HCT116 (cell line): ENCODE measurements at regions not wholly inside any gene's neighbourhood (a gene's known extent, or its start where the extent isn't known, plus 50 kb on each side); places are given as distances from the start of the nearest gene placed in this dataset.

Experiments
- ATAC-seq: fragments of 200-7000 bp; cut with Tn5 transposase; 2 replicates; pipeline ENCODE4 v1.9.1; 2020; ENCODE audit warnings: mild to moderate bottlenecking, moderate library complexity
- BruUV-seq: library from RNA; stranded (reverse); fragments of 400-500 nt; replicated peaks from 2 replicates; lab custom pipeline; 2021; lab: Mats Ljungman, UMichigan
- CTCF ChIA-PET: fragments of 300-600 bp; sonication (Branson Sonifier 250); formaldehyde crosslinking; loops from one replicate; lab custom pipeline; 2021; ENCODE audit warnings: antibody characterized with exemption; lab: Charles Lee
- POLR2A ChIA-PET: fragments of 300-600, 350-600 bp; sonication (Branson Sonifier 250); formaldehyde crosslinking; loops from one replicate; lab custom pipeline; 2021; ENCODE audit warnings: antibody characterized with exemption; lab: Charles Lee
- RAD21 ChIA-PET, 2 experiments: fragments of 300-600 bp; sonication (Branson Sonifier 250); formaldehyde crosslinking; loops; one replicate each; lab custom pipeline; 2023; ENCODE audit warnings: low total read pairs in 2 of 2; ENCODE audit not compliant: uncharacterized antibody in 2 of 2, unreplicated experiment in 2 of 2, low non-redundant PET in 1 of 2; lab: Charles Lee
- DNase-seq: peaks from one replicate; pipeline ENCODE4 v3.0.0-alpha.2; 2010; ENCODE audit warnings: low read depth, low spot score
- H2AFZ ChIP-seq: fragments of 200-600 bp; shearing (Covaris generic), sonication (generic); 2 replicates; pipeline ENCODE4 v1.6.1; 2017; ENCODE audit warnings: low read depth, mixed run types, mixed read lengths, antibody characterized with exemption, low read length; ENCODE audit not compliant: poor library complexity, severe bottlenecking
- H3K27ac ChIP-seq: 2 replicates; pipeline ENCODE4 v1.5.1; 2012; ENCODE audit warnings: low read depth, low read length
- H3K27me3 ChIP-seq: fragments of 200-600 bp; sonication (generic); 2 replicates; pipeline ENCODE4 v1.6.1; 2016; ENCODE audit warnings: mixed run types, low read length, mixed read lengths; ENCODE audit not compliant: insufficient read depth
- H3K36me3 ChIP-seq, 2 experiments: fragments of 200-500 bp in 1 of 2; fragments of 200-600 bp in 1 of 2; sonication (Bioruptor generic) in 1 of 2; sonication (generic) in 1 of 2; 2 replicates each; pipeline versions ENCODE4 v1.5.1 to v1.6.1; 2014 to 2016; ENCODE audit warnings: low read length in 2 of 2, inconsistent platforms in 1 of 2, mixed read lengths in 1 of 2, mixed run types in 1 of 2; ENCODE audit not compliant: insufficient read depth in 2 of 2, control insufficient read depth in 1 of 2
- H3K4me1 ChIP-seq, 2 experiments: fragments of 200-600 bp in 1 of 2; sonication (generic) in 1 of 2; 2 replicates each; pipeline versions ENCODE4 v1.5.1 to v1.6.1; 2012 to 2017; ENCODE audit warnings: low read length in 2 of 2, inconsistent platforms in 1 of 2, mild to moderate bottlenecking in 1 of 2, mixed read lengths in 1 of 2, mixed run types in 1 of 2, moderate library complexity in 1 of 2; ENCODE audit not compliant: insufficient read depth in 2 of 2, control insufficient read depth in 1 of 2
- H3K4me2 ChIP-seq: fragments of 200-600 bp; sonication (generic); 2 replicates; pipeline ENCODE4 v1.6.1; 2017; ENCODE audit warnings: mixed run types, low read length, mixed read lengths
- H3K4me3 ChIP-seq, 2 experiments: fragments of 200-600 bp in 1 of 2; sonication (generic) in 1 of 2; replicated peaks in 1 of 2; 2 replicates each; pipeline ENCODE4 v1.5.1; 2011 to 2016; ENCODE audit warnings: low read length in 2 of 2, control low read depth in 1 of 2, low read depth in 1 of 2, mild to moderate bottlenecking in 1 of 2, mixed read lengths in 1 of 2, mixed run types in 1 of 2
- H3K79me2 ChIP-seq: fragments of 200-600 bp; sonication (generic); 2 replicates; pipeline ENCODE4 v1.6.1; 2017; ENCODE audit warnings: mild to moderate bottlenecking, mixed run types, low read length, moderate library complexity, mixed read lengths; ENCODE audit not compliant: insufficient read depth
- H3K9ac ChIP-seq: fragments of 200-600 bp; sonication (generic); 2 replicates; pipeline ENCODE4 v1.6.1; 2016; ENCODE audit warnings: low read length, mixed read lengths
- H3K9me2 ChIP-seq: fragments of 200-600 bp; sonication (generic), shearing (Covaris generic); 2 replicates; pipeline ENCODE4 v1.6.1; 2017; ENCODE audit warnings: mixed run types, mild to moderate bottlenecking, moderate library complexity; ENCODE audit not compliant: insufficient read depth
- H3K9me3 ChIP-seq, 2 experiments: fragments of 200-500 bp in 1 of 2; fragments of 200-600 bp in 1 of 2; sonication (Bioruptor generic) in 1 of 2; sonication (generic) in 1 of 2; 2 replicates each; pipeline ENCODE4 v1.6.1; 2014 to 2017; ENCODE audit warnings: low read length in 2 of 2, mixed read lengths in 2 of 2, inconsistent platforms in 1 of 2, low read depth in 1 of 2, mild to moderate bottlenecking in 1 of 2, mixed run types in 1 of 2, moderate library complexity in 1 of 2; ENCODE audit not compliant: control insufficient read depth in 1 of 2, insufficient read depth in 1 of 2
- H4K20me1 ChIP-seq: fragments of 200-600 bp; sonication (generic), shearing (Covaris generic); 2 replicates; pipeline ENCODE4 v1.6.1; 2017; ENCODE audit warnings: mixed run types, mild to moderate bottlenecking, moderate library complexity; ENCODE audit not compliant: insufficient read depth
- ATF3 ChIP-seq: IDR thresholded peaks from 2 replicates; pipeline ENCODE4 v1.6.1; 2012
- CBX3 ChIP-seq: IDR thresholded peaks from 2 replicates; pipeline ENCODE4 v1.6.1; 2012; ENCODE audit warnings: low read depth
- CEBPB ChIP-seq: IDR thresholded peaks from 2 replicates; pipeline ENCODE4 v1.6.1; 2012; ENCODE audit warnings: low read depth
- CTCF ChIP-seq, 3 experiments: fragments of 200-600 bp in 1 of 3; sonication (generic) in 1 of 3; IDR thresholded peaks in 2 of 3; conservative IDR thresholded peaks in 1 of 3; 2 replicates each; pipeline ENCODE4 v1.5.1; 2012 to 2017; ENCODE audit warnings: low read depth in 2 of 3, low read length in 2 of 3, antibody characterized with exemption in 1 of 3, borderline replicate concordance in 1 of 3, control low read depth in 1 of 3, mild to moderate bottlenecking in 1 of 3, mixed read lengths in 1 of 3, mixed run types in 1 of 3, moderate library complexity in 1 of 3; ENCODE audit not compliant: insufficient read depth in 1 of 3
- EGR1 ChIP-seq: IDR thresholded peaks from 2 replicates; pipeline ENCODE4 v1.6.1; 2012; ENCODE audit warnings: low read depth
- ELF1 ChIP-seq: IDR thresholded peaks from 2 replicates; pipeline ENCODE4 v1.6.1; 2012; ENCODE audit warnings: low read depth, borderline replicate concordance
- EZH2phosphoT487 ChIP-seq: fragments of 200-600 bp; IDR thresholded peaks from 2 replicates; pipeline ENCODE4 v1.6.1; 2018; ENCODE audit warnings: antibody characterized with exemption, borderline replicate concordance
- FOSL1 ChIP-seq: IDR thresholded peaks from 2 replicates; pipeline ENCODE4 v1.6.1; 2012; ENCODE audit warnings: low read depth
- JUND ChIP-seq: IDR thresholded peaks from 2 replicates; pipeline ENCODE4 v1.6.1; 2012
- MAX ChIP-seq: IDR thresholded peaks from 2 replicates; pipeline ENCODE4 v1.6.1; 2012
- POLR2A ChIP-seq: IDR thresholded peaks from 2 replicates; pipeline ENCODE4 v1.7.0; 2011; ENCODE audit warnings: borderline replicate concordance; ENCODE audit not compliant: insufficient read depth, insufficient read length; ENCODE audit errors: extremely low read depth
- POLR2AphosphoS5 ChIP-seq: IDR thresholded peaks from 2 replicates; pipeline ENCODE4 v1.6.1; 2011; ENCODE audit warnings: mild to moderate bottlenecking, low read depth, low read length, moderate library complexity
- RAD21 ChIP-seq: IDR thresholded peaks from 2 replicates; pipeline ENCODE4 v1.6.1; 2012; ENCODE audit warnings: low read depth, mild to moderate bottlenecking
- REST ChIP-seq: IDR thresholded peaks from 2 replicates; pipeline ENCODE4 v1.6.1; 2012; ENCODE audit warnings: low read depth
- SP1 ChIP-seq: IDR thresholded peaks from 2 replicates; pipeline ENCODE4 v1.6.1; 2012; ENCODE audit warnings: low read depth
- SRF ChIP-seq: IDR thresholded peaks from 2 replicates; pipeline ENCODE4 v1.6.1; 2012; ENCODE audit warnings: low read depth
- TCF7L2 ChIP-seq: IDR thresholded peaks from 2 replicates; pipeline ENCODE4 v1.7.0; 2011; ENCODE audit warnings: borderline replicate concordance, inconsistent platforms; ENCODE audit not compliant: insufficient read depth, insufficient read length; ENCODE audit errors: extremely low read depth
- YY1 ChIP-seq: IDR thresholded peaks from 2 replicates; pipeline ENCODE4 v1.6.1; 2011; ENCODE audit warnings: low read length, low read depth, moderate library complexity, mild to moderate bottlenecking; ENCODE audit not compliant: insufficient replicate concordance; ENCODE audit errors: extremely low read depth
- ZBTB33 ChIP-seq: IDR thresholded peaks from 2 replicates; pipeline ENCODE4 v1.6.1; 2011; ENCODE audit warnings: mild to moderate bottlenecking, low read length, moderate library complexity; ENCODE audit not compliant: insufficient replicate concordance; ENCODE audit errors: extremely low read depth
- ZFX ChIP-seq: fragments of 450-650 bp; IDR thresholded peaks from 2 replicates; pipeline ENCODE4 v1.6.1; 2017
- intact Hi-C: fragments of 100-400 bp; cut with micrococcal nuclease; formaldehyde crosslinking; loops from 2 replicates; pipeline ENCODE4 v1.10.0; 2022

GRCh38 chr3:110741891-110742290 lies 329.7 kb upstream of the NECTIN3 start (continued):
- TF ChIP-seq POLR2A (no peak), SRF (no peak), ZFX (no peak)
- TF ChIP-seq, all 23 proteins: peak for 0

- no peak overlapping the region for H2AFZ ChIP-seq
- TF ChIP-seq SRF (no peak), ELF1 (no peak), CTCF (IDR thresholded peaks at IDR 0.05 in 2 of 3, conservative IDR thresholded peaks at IDR 0.05 in 1 of 3; ENCODE audit: borderline replicate concordance in 1 of 3, insufficient read depth in 1 of 3, low read depth in 2 of 3, low read length in 2 of 3) (no peak), EGR1 (no peak), JUND (no peak), REST (no peak), MAX (no peak), SP1 (no peak), CEBPB (no peak), FOSL1 (no peak), ATF3 (no peak), ZFX (no peak), TCF7L2 (no peak), EZH2phosphoT487 (no peak), POLR2AphosphoS5 (no peak), CBX3 (no peak), RAD21 (no peak), ZBTB33 (no peak), YY1 (no peak)
Observed at GRCh38 chr3:110743202-110743601, 328.4 kb upstream of the NECTIN3 start.

More at GRCh38 chr3:110743202-110743601, 328.4 kb upstream of the NECTIN3 start:
- Histone ChIP-seq H3K4me1 (no peaks in the 10 kb centered on the region), H3K27ac (no peak overlapping the region), H3K27me3 (no peaks in the 10 kb centered on the region), H4K20me1 (no peaks in the 10 kb centered on the region), H3K9me3 (no peaks in the 10 kb centered on the region; a peak in 2 of 4 replicates), H3K4me3 (no peak overlapping the region), H3K79me2 (no peaks in the 10 kb centered on the region), H3K9ac (no peak overlapping the region), H3K9me2 (no peaks in the 10 kb centered on the region), H3K4me2 (no peak overlapping the region), H3K36me3 (no peaks in the 10 kb centered on the region)
- BruUV-seq, result no TSS peak
- intact Hi-C loops, result no loop called here
- CTCF ChIA-PET, result no interaction called here
- RAD21 ChIA-PET, result no interaction called here
- no peak for DNase-seq
- no peak for ATAC-seq
- POLR2A ChIA-PET, result no interaction called here
